ENCODE measurements at regions not wholly inside any gene's neighbourhood (a gene's known extent, or its start where the extent isn't known, plus 50 kb on each side); places are given as distances from the start of the nearest gene placed in this dataset.

DNA sequence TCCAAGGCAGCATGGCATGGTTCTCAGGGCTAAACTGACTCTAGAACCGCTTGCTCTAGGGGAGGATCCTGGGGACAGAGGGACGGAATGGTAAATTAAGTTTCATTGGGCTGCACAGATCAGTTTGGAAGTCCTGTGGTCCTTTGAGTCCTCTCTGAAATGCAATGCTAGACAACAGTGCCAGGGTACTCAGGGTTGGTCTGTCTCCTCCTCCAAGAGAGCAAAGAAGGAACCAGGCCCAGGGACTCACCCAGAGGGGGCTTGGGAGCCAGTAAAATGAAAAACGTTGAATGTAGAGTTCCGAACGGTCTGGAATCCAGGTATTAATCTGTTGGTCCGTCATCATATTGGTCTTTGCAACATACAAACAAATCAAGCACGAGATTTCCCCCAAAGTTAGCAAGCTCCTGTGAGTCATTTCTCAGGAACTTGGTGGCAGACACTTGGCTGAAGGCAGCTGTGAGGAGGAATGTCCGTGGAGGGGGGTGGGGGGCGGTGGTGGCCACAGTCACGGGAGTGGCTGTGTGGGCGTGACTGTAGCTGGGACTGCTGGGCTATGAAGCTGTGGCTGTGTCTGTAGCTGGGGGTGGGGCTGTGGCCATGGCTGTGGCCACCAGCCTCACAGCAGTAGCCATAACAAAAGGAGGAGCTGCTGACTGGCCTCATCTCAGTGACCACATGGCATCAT is 361.0 kb downstream of the SHQ1 start:
- H3K23me2 ChIP-seq (ENCODE audit: insufficient read length, low read depth, low read length, poor library complexity, severe bottlenecking): no peaks in the 10 kb centered on the region
- H3K36me3 Mint-ChIP-seq (ENCODE audit: insufficient read depth in 1 of 3, low read depth in 3 of 3): no peaks in the 10 kb centered on the region
- H4K20me1 ChIP-seq (ENCODE audit: control insufficient read depth, insufficient read depth, insufficient read length): no peaks in the 10 kb centered on the region
- H3K56ac ChIP-seq (ENCODE audit: insufficient read length, low read depth, low read length): no peak overlapping the region
- no peaks in the 10 kb centered on the region for H3K9me3 ChIP-seq (ENCODE audit: control insufficient read depth, low read depth, low read length)
- no peak overlapping the region for H2BK120ac ChIP-seq (ENCODE audit: low read depth, low read length, poor library complexity, severe bottlenecking)
- H2BK5ac ChIP-seq (ENCODE audit: insufficient read length, low read length): no peak overlapping the region
- TF ChIP-seq, protein P1, sequence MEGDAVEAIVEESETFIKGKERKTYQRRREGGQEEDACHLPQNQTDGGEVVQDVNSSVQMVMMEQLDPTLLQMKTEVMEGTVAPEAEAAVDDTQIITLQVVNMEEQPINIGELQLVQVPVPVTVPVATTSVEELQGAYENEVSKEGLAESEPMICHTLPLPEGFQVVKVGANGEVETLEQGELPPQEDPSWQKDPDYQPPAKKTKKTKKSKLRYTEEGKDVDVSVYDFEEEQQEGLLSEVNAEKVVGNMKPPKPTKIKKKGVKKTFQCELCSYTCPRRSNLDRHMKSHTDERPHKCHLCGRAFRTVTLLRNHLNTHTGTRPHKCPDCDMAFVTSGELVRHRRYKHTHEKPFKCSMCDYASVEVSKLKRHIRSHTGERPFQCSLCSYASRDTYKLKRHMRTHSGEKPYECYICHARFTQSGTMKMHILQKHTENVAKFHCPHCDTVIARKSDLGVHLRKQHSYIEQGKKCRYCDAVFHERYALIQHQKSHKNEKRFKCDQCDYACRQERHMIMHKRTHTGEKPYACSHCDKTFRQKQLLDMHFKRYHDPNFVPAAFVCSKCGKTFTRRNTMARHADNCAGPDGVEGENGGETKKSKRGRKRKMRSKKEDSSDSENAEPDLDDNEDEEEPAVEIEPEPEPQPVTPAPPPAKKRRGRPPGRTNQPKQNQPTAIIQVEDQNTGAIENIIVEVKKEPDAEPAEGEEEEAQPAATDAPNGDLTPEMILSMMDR (conservative IDR thresholded peaks at IDR 0.05): no peak
- no peak overlapping the region for H4K91ac ChIP-seq (ENCODE audit: insufficient read length, low read depth, low read length)
- no CpG with 5 or more reads among the region's 11 CpGs for WGBS (ENCODE audit: extremely low coverage, insufficient read length, low lambda C conversion rate)
- peaks cover 52% of the 10 kb centered on the region in 2 experiments for H3K4me1 Mint-ChIP-seq
- H3K9me3 Mint-ChIP-seq: peaks cover 0 to 3% of the 10 kb centered on the region in 2 experiments; a peak in 1 of 5 replicates
- peaks cover 8% of the 10 kb centered on the region for H3K27me3 Mint-ChIP-seq (ENCODE audit: low read depth)
- H3K14ac ChIP-seq (ENCODE audit: insufficient read depth, low read length): no peak overlapping the region
- no peak overlapping the region for H2BK20ac ChIP-seq (ENCODE audit: low read depth, low read length, poor library complexity, severe bottlenecking)
- H3K9ac ChIP-seq (ENCODE audit: extremely low read depth, insufficient read length, low read length): no peak overlapping the region
- no peaks in the 10 kb centered on the region for H3K79me2 ChIP-seq (ENCODE audit: insufficient read depth, low read length)
- H3T11ph ChIP-seq (ENCODE audit: low read length): no peak overlapping the region
- no peak overlapping the region for H2BK15ac ChIP-seq (ENCODE audit: low read depth, low read length)
- no peak overlapping the region for H4K8ac ChIP-seq (replicated peaks; ENCODE audit: insufficient read length, low read depth, low read length)
- H3K27ac ChIP-seq (ENCODE audit: insufficient read length, low read depth, low read length): no peak overlapping the region
- no peak overlapping the region for H3K4ac ChIP-seq (ENCODE audit: low read depth, low read length)
- H3K4me3 Mint-ChIP-seq: no peak overlapping the region
- H2AK5ac ChIP-seq (ENCODE audit: insufficient read length, low read length): no peak overlapping the region
- H2AFZ ChIP-seq (ENCODE audit: low read length): no peak overlapping the region
- no peak overlapping the region for H3K18ac ChIP-seq (ENCODE audit: insufficient read length, low read depth, low read length)
- H3K79me1 ChIP-seq (ENCODE audit: insufficient read depth, low read depth, low read length, poor library complexity, severe bottlenecking): no peaks in the 10 kb centered on the region
- H3K4me1 ChIP-seq (ENCODE audit: insufficient read depth, low read length): peaks cover 16% of the 10 kb centered on the region
- no peak overlapping the region for H3K4me2 ChIP-seq (ENCODE audit: insufficient read depth, insufficient read length, low read length)
- DNase-seq: peak; percentile 49
- no peak overlapping the region for H4K5ac ChIP-seq (ENCODE audit: insufficient read length, low read depth, low read length)
- peak overlapping the region in 1 of 3 experiments; percentile 16; a peak in 1 of 7 replicates for H3K27ac Mint-ChIP-seq
- H2BK12ac ChIP-seq (ENCODE audit: insufficient read length, low read depth, low read length): no peak overlapping the region
- no peak overlapping the region for H3K23ac ChIP-seq (ENCODE audit: insufficient read length, low read depth, low read length)
- no peaks in the 10 kb centered on the region for H3K27me3 ChIP-seq (ENCODE audit: insufficient read depth, low read length)

Measured in H9 (cell line).